ENCODE measurements at regions not wholly inside any gene's neighbourhood (a gene's known extent, or its start where the extent isn't known, plus 50 kb on each side); places are given as distances from the start of the nearest gene placed in this dataset.

- peaks cover 0 to 5% (median 0%) of the 10 kb centered on the region in 7 donors for H3K9me3 Mint-ChIP-seq
- DNase-seq (no peak), ATAC-seq (ENCODE audit: low read depth in 2 of 2) (no peak)
- H3K4me3 Mint-ChIP-seq: no peak overlapping the region
- peaks cover 21 to 28% (median 21%) of the 10 kb centered on the region in 3 donors for H3K27me3 Mint-ChIP-seq
- H3K4me1 Mint-ChIP-seq: no peaks in the 10 kb centered on the region
- no peaks in the 10 kb centered on the region for H3K36me3 Mint-ChIP-seq
- H3K27ac Mint-ChIP-seq: no peak overlapping the region
Observed at GRCh38 chr2:217147818-217148217, 288.0 kb upstream of the TNP1 start.

DNA sequence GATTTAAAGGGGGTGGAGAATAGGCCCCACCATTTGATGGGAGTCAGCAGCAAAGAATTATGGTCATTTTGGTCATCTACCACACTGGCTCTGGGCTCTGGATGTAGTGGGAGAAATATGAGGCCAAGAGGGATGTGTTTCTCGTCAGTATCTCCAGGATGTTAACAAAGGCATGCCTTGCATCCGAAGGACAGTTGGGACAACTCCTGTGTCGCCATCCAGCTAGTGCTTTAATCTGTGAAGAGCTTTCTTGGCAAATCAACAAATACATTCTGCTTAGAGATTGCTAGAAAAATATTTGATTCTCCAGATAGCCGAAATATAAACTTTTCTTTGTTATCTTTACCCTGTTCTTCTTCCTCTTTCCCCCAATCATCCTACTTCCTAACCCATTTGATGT is 287.1 kb upstream of the TNP1 start:
- Mint-ChIP-seq H3K27me3 (peaks cover 21 to 24% (median 21%) of the 10 kb centered on the region in 3 donors), H3K4me3 (no peak overlapping the region), H3K9me3 (peaks cover 0 to 12% (median 8%) of the 10 kb centered on the region in 7 donors), H3K4me1 (no peaks in the 10 kb centered on the region), H3K36me3 (no peaks in the 10 kb centered on the region), H3K27ac (no peak overlapping the region)
- ATAC-seq (ENCODE audit: low read depth in 2 of 2) (no peak), DNase-seq (no peak)

DNA sequence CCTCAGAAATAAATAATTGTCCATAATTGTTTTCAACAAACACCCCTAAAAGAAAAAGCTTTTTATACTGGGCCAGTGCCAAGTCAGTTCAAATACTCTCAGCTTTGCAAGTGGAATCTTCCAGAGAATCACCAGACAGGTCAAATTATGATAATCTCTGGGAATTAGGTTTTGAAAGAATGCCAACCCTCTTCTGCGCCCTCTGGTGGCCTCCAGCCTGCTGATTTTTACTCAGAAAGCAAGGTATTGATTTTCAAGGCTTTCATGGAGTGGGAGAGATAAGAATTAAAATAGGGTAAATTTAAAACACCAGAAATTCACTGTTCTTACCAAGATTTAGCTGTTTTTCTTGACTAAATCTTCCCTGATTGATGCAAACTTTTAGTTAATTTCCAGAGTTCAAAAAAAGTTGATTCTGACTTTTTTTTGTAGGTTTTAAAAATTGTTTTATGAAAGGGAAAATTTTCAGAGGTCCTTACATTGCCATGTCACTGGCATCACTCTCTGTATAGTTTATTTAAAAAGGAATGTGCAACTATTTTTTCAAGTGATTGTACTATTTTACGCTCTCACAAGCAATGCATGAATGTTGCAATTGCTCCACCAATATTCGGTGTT is 282.9 kb upstream of the TNP1 start:
- ATAC-seq (ENCODE audit: low read depth in 2 of 2): no peak

GRCh38 chr2:217138284-217138683 is 278.4 kb upstream of the TNP1 start:
- Mint-ChIP-seq H3K9me3 (peaks cover 20 to 50% (median 30%) of the 10 kb centered on the region in 7 donors), H3K4me1 (no peaks in the 10 kb centered on the region), H3K36me3 (peaks cover 0 to 6% of the 10 kb centered on the region in 2 donors), H3K27ac (no peak overlapping the region), H3K4me3 (no peak overlapping the region), H3K27me3 (peaks cover 0 to 26% (median 5%) of the 10 kb centered on the region in 3 donors)
- DNase-seq: no peak
- ATAC-seq (ENCODE audit: low read depth in 2 of 2): no peak

More for the DNA sequence above, 282.9 kb upstream of the TNP1 start:
- Mint-ChIP-seq H3K9me3 (peaks cover 11 to 45% (median 25%) of the 10 kb centered on the region in 7 donors), H3K36me3 (peaks cover 0 to 6% of the 10 kb centered on the region in 2 donors), H3K27ac (no peak overlapping the region), H3K4me3 (no peak overlapping the region), H3K4me1 (no peaks in the 10 kb centered on the region), H3K27me3 (peaks cover 11 to 37% (median 15%) of the 10 kb centered on the region in 3 donors)
- DNase-seq: no peak

- H3K9me3 Mint-ChIP-seq: peaks cover 0 to 9% (median 2%) of the 10 kb centered on the region in 7 donors
Observed at GRCh38 chr2:217127744-217128143, 267.9 kb upstream of the TNP1 start.

DNA sequence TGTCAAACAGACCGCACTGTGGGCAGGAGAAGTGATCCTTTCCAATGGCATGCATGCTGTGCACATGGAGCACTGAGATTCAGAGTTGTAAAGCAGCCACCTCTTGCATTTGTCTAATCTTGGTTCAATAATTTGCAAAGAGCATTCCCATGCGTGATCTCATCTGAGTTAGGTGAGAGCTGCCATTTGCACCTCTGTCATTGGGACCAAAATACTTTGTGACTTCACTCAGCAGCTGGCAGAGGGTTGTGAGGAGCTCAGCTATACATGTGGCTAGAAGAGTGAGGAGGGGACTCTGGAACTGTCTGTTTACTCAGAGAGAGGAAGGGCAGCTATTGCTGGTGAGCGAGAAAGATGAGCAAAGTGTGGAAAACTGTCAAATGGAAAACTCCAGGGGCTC is 265.1 kb upstream of the TNP1 start:
- no peaks in the 10 kb centered on the region for H3K4me1 Mint-ChIP-seq
- H3K27me3 Mint-ChIP-seq: peaks cover 17 to 32% (median 27%) of the 10 kb centered on the region in 3 donors
- ATAC-seq (ENCODE audit: low read depth in 2 of 2) (no peak), DNase-seq (no peak)
- no peak overlapping the region for H3K4me3 Mint-ChIP-seq
- H3K36me3 Mint-ChIP-seq: no peaks in the 10 kb centered on the region
- peaks cover 0 to 9% (median 2%) of the 10 kb centered on the region in 7 donors for H3K9me3 Mint-ChIP-seq
- H3K27ac Mint-ChIP-seq: no peak overlapping the region

More at GRCh38 chr2:217127744-217128143, 267.9 kb upstream of the TNP1 start:
- DNase-seq: no peak
- peaks cover 12 to 24% (median 21%) of the 10 kb centered on the region in 3 donors for H3K27me3 Mint-ChIP-seq
- no peak overlapping the region for H3K27ac Mint-ChIP-seq
- no peaks in the 10 kb centered on the region for H3K4me1 Mint-ChIP-seq
- no peak overlapping the region for H3K4me3 Mint-ChIP-seq
- H3K36me3 Mint-ChIP-seq: no peaks in the 10 kb centered on the region
- no peak for ATAC-seq (ENCODE audit: low read depth in 2 of 2)

- Mint-ChIP-seq H3K27me3 (peaks cover 17 to 30% (median 28%) of the 10 kb centered on the region in 3 donors), H3K36me3 (no peaks in the 10 kb centered on the region), H3K27ac (no peak overlapping the region), H3K4me1 (no peaks in the 10 kb centered on the region), H3K9me3 (peaks cover 0 to 9% (median 2%) of the 10 kb centered on the region in 7 donors), H3K4me3 (no peak overlapping the region)
- DNase-seq (no peak), ATAC-seq (ENCODE audit: low read depth in 2 of 2) (no peak)
Observed at GRCh38 chr2:217124050-217124449, 264.2 kb upstream of the TNP1 start.

DNA sequence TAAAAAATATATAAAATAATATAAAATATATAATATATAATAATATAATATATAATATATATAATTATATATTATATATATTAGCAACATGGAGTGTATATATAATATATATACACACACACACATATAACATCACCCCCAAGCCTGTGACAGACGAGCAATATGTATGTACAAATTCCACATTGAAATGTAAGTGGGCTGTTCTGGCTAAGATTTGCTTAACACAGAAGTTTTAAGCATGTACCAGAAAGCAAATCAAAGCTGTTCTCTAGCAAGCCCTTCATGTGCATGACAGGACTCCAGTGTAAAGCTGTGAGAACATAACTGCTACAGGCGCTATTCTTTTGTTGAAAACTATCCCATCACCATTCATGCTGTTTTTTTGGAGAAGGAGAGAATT is 261.7 kb upstream of the TNP1 start:
- H3K4me3 Mint-ChIP-seq: no peak overlapping the region
- H3K9me3 Mint-ChIP-seq: peaks cover 0 to 9% (median 2%) of the 10 kb centered on the region in 7 donors
- no peaks in the 10 kb centered on the region for H3K36me3 Mint-ChIP-seq
- no peak for ATAC-seq (ENCODE audit: low read depth in 2 of 2)
- DNase-seq: no peak
- no peak overlapping the region for H3K27ac Mint-ChIP-seq
- H3K4me1 Mint-ChIP-seq: no peaks in the 10 kb centered on the region
- H3K27me3 Mint-ChIP-seq: peaks cover 27 to 47% (median 41%) of the 10 kb centered on the region in 3 donors

DNA sequence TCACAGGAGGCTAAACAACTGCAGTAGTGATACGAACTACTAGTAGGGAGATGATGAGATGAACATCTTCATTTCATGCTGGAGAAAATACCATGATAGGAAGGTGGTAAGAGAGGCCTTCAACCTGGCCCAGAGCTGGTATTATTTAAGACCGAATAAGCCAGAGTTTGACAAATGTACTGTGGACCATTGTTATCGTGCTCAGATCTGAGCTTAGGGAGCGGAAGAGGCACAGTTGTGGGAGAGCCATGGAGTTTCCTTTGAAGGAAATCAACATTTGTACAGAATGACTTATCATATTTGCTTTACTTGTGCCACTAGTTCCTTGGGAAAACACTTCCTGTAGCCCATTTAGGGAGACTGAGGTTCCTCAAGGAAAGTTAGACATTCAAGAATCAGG is 260.6 kb upstream of the TNP1 start:
- no peak for ATAC-seq (ENCODE audit: low read depth in 2 of 2)
- no peaks in the 10 kb centered on the region for H3K4me1 Mint-ChIP-seq
- no peak overlapping the region for H3K4me3 Mint-ChIP-seq
- no peaks in the 10 kb centered on the region for H3K36me3 Mint-ChIP-seq
- no peak for DNase-seq
- H3K27ac Mint-ChIP-seq: no peak overlapping the region
- H3K9me3 Mint-ChIP-seq: peaks cover 0 to 12% (median 2%) of the 10 kb centered on the region in 7 donors
- H3K27me3 Mint-ChIP-seq: peaks cover 35 to 58% (median 53%) of the 10 kb centered on the region in 3 donors

GRCh38 chr2:217118559-217119284 is 258.9 kb upstream of the TNP1 start:
- DNase-seq: no peak
- H3K27ac Mint-ChIP-seq: no peak overlapping the region

GRCh38 chr2:217117523-217117922 is 257.7 kb upstream of the TNP1 start:
- H3K36me3 Mint-ChIP-seq: no peaks in the 10 kb centered on the region
- DNase-seq (no peak), ATAC-seq (ENCODE audit: low read depth in 2 of 2) (no peak)
- H3K4me1 Mint-ChIP-seq: no peaks in the 10 kb centered on the region
- H3K27me3 Mint-ChIP-seq: peaks cover 42 to 44% (median 43%) of the 10 kb centered on the region in 3 donors
- no peak overlapping the region for H3K27ac Mint-ChIP-seq
- H3K4me3 Mint-ChIP-seq: no peak overlapping the region
- H3K9me3 Mint-ChIP-seq: peaks cover 0 to 4% (median 0%) of the 10 kb centered on the region in 7 donors

More at GRCh38 chr2:217118559-217119284, 258.9 kb upstream of the TNP1 start:
- Mint-ChIP-seq H3K36me3 (no peaks in the 10 kb centered on the region), H3K27me3 (peaks cover 43 to 52% (median 51%) of the 10 kb centered on the region in 3 donors), H3K4me1 (no peaks in the 10 kb centered on the region), H3K4me3 (no peak overlapping the region), H3K9me3 (peaks cover 0 to 3% (median 0%) of the 10 kb centered on the region in 7 donors)
- no peak for ATAC-seq (ENCODE audit: low read depth in 2 of 2)

- Mint-ChIP-seq H3K27me3 (peaks cover 34 to 41% (median 39%) of the 10 kb centered on the region in 3 donors), H3K4me3 (no peak overlapping the region), H3K9me3 (peaks cover 0 to 4% (median 0%) of the 10 kb centered on the region in 7 donors), H3K36me3 (no peaks in the 10 kb centered on the region), H3K27ac (no peak overlapping the region), H3K4me1 (no peaks in the 10 kb centered on the region)
- no peak for DNase-seq
- no peak for ATAC-seq (ENCODE audit: low read depth in 2 of 2)
Observed at GRCh38 chr2:217116610-217117009, 256.7 kb upstream of the TNP1 start.

- Mint-ChIP-seq H3K36me3 (no peaks in the 10 kb centered on the region), H3K27me3 (peaks cover 29 to 49% (median 42%) of the 10 kb centered on the region in 3 donors), H3K9me3 (peaks cover 0 to 7% (median 2%) of the 10 kb centered on the region in 7 donors), H3K4me3 (no peak overlapping the region), H3K4me1 (no peaks in the 10 kb centered on the region), H3K27ac (no peak overlapping the region)
- no peak for DNase-seq
- no peak for ATAC-seq (ENCODE audit: low read depth in 2 of 2)
Observed at GRCh38 chr2:217114117-217114516, 254.3 kb upstream of the TNP1 start.

DNA sequence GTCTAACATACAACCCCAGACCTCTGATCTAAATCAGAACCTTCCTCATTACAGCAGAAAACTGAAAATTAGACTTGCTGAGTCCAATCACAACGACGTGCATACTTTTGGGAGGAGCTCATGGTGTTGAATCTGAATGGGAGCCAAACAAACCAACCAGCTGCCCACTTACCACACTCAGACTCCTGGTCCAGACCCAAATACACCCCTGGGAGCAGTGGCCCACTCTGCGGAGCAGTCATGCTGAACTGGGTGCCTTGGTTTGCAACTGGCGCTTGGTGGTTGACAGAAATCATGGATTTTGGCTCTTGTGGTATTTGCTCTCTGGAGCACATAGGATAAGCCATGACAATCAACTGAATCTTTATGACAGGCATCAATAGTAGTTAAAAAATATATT is 253.6 kb upstream of the TNP1 start:
- Mint-ChIP-seq H3K9me3 (peaks cover 0 to 7% (median 2%) of the 10 kb centered on the region in 7 donors), H3K4me1 (no peaks in the 10 kb centered on the region), H3K27ac (no peak overlapping the region), H3K36me3 (no peaks in the 10 kb centered on the region), H3K27me3 (peaks cover 30 to 43% (median 40%) of the 10 kb centered on the region in 3 donors), H3K4me3 (no peak overlapping the region)
- DNase-seq (no peak), ATAC-seq (ENCODE audit: low read depth in 2 of 2) (no peak)
